ENCODE measurements at regions not wholly inside any gene's neighbourhood (a gene's known extent, or its start where the extent isn't known, plus 50 kb on each side); places are given as distances from the start of the nearest gene placed in this dataset.

GRCh38 chr20:11329271-11329670 lies 588.4 kb upstream of the BTBD3 start:
- no peak for DNase-seq

- DNase-seq, result no peak
These were observed 586.6 kb upstream of the BTBD3 start for GRCh38 chr20:11331096-11331495.

DNA sequence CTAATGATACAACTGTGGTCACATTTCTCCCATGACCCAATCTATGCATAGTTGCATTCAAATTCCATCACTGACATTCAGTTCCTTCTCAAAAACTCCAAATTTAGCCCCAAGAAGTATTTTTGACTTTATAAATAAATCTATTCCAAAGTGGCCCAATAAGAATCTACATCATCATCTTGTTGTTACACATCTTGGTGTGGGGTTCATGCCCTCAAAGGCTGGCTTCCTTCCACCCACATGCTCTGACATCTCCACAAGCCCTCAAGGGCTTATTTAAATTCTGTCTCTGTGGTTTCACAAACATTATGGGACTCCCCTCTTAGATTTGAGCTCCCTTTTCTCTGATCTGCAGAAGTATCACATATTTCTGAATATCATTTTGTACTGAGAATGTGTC lies 585.3 kb upstream of the BTBD3 start:
- DNase-seq, result no peak

DNA sequence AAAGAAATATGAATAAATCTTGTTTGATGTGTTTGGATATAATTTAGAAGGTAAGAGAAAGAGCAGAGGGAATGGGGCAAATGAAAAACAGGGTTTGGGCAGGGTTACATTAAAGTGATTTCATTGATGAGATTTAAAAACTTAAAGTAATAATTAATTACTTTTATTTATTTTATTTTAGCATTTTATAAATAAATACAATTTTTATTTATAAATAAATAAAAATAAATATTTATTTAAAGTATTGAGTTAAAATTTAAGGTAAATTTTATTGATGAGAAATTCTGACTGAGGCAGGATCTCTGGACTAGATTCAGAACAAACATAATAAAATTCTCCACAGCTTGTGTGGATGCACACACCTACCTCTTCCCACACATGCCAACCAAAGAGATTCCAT lies 584.1 kb upstream of the BTBD3 start:
- DNase-seq, result no peak

- no peak for DNase-seq
These were observed 580.1 kb upstream of the BTBD3 start for GRCh38 chr20:11337361-11338130.

DNA sequence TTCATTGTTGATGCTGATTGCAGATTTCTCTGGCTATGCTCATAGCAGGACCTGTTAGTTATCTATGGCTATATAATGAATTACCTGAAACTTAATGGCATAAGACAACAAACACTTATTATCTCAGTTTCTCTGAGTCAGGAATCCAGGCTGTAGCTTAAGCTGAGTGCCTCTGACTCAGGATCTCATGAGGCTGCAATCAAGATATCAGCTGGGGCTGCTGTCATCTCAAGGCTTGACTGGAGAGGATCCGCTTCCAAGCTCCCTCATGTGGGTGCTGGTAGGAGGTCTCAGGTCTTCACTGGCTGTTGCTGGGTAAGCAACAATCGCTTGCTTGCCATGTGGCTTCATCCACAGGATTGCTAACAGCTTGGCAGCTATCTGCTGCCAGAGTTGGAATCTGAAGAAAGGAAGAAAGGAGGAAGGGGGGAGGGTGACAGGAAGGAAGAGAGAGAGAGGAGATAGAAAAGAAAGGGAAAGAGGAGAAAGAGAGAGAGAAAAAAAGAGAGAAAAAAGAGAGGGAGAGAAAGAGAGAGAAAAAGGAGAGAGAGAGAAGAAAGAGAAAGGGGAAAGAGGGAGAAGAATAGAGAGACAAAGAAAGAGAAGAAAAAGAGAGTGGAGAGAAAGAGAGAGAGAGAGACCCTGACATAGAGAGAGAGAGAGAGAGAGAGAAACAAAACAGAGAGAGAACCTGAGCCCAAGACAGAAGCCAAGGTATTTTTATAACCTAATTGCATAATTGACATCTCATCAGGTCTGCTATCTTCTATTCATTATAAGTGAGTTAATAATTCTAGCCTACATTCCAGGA lies 579.0 kb upstream of the BTBD3 start:
- no peak for DNase-seq

- no peak for DNase-seq
These were observed 572.8 kb upstream of the BTBD3 start for GRCh38 chr20:11344939-11345338.

DNA sequence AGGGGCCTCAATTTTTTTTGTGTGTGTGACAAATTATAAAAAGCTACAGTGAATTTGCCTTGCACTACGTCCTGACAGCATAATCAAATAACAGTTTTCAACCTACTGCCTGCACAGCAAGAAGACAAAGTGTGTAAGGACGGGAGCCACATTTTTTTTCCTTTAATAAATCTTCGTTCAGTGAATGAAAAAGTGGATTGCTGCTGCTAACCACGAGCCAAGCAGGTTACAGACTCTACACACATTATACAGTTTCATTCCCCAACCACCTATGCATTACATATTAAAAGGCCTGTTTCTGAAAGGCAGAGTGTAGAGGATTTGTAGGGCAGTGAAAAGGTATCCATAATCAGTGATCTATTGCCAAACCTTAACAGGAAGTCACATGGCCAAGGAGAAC lies 570.0 kb upstream of the BTBD3 start:
- no peak for DNase-seq

- DNase-seq, result no peak
These were observed 567.3 kb upstream of the BTBD3 start for GRCh38 chr20:11350126-11351005.

DNA sequence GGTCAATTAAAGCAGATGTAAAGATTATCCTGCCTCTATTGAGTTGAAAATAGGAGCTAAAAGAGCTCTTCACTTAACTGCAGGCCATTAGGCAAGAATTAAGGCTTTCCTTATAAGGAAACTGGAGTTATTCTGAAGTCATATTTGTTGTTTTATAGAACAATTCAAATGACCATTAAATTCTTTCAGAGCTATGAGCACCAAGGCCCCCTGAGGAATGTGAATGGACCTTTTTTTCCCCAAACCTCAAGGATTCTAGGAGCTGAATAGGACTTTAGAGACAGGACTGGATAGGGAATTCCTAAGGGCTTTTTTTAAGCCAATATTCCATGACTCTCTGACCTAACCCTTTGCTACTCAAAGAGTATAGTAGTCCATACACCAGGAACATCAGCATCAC lies 565.7 kb upstream of the BTBD3 start:
- no peak for DNase-seq

GRCh38 chr20:11354846-11355245 lies 562.8 kb upstream of the BTBD3 start:
- no peak for DNase-seq

DNA sequence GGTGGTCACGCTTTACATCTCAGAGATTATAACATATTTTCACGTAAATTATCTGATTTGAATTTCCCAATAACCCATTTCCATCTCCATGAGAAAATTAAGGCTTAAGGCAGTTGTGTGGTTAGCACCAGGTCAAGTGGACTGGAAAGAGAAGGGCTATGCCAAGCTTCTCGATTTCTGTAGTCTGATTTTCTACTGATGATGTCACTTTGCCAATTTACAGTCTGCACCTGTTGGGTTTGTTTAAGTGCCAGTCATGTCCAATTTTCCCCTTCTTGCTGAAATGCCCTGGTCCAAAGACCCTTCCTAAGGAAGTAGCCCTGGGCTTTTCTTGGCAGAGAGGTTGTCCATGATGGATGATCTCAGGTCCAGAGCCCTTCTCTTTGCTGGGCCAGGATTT lies 562.3 kb upstream of the BTBD3 start:
- DNase-seq, result no peak

DNA sequence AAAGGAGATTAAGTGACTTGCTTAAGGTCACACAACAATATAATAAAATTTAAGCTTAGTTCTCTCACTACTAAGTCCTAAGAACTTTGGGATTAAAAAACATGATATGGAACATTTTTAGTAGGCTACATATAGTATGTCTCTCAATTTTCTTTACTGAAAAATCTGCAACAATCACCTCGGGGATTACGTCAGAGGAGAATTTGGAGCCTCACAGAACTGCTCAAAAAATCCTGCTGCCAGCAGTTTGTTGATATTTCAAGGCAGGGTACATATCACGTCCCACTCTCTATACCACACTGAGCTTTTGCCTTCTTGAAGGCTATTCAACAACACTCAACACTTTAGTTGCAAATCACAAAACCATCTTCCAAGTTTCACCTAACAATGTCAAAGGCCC lies 561.6 kb upstream of the BTBD3 start:
- no peak for DNase-seq

DNA sequence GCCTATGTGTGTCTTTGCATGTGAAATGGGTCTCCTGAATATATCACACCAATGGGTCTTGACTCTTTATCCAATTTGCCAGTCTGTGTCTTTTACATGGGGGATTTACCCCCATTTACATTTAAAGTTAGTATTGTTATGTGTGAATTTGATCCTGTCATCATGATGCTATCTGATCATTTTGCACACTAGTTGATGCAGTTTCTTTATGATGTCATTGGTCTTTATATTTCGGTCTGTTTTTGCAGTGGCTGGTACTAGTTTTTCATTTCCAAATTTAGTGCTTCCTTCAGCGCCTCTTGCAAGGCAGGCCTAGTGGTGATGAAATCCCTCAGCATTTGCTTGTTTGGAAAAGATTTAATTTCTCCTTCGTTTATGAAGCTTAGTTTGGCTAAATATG lies 555.2 kb upstream of the BTBD3 start:
- no peak for DNase-seq

GRCh38 chr20:11364736-11365135 lies 553.0 kb upstream of the BTBD3 start:
- no peak for DNase-seq

DNA sequence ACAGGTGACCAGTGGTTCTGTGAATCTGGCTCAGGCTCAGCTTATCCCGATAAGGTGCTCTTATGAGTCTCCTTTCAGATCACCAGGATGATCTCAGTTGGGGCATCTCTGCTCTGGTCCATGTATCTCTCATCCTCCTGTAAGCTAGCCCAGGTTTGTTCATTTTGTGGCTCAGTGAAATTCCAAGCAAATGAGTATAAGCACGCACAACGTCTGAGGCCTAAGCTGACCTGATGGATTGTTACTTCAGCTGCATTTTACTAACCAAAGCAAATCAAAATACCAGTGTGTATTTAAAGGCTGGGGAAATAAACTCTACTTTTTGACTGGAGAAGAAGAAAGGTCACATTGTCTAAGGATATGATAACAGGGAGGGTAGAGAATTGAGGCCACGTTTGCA lies 551.0 kb upstream of the BTBD3 start:
- no peak for DNase-seq

GRCh38 chr20:11368499-11368898 lies 549.2 kb upstream of the BTBD3 start:
- DNase-seq, result no peak

DNA sequence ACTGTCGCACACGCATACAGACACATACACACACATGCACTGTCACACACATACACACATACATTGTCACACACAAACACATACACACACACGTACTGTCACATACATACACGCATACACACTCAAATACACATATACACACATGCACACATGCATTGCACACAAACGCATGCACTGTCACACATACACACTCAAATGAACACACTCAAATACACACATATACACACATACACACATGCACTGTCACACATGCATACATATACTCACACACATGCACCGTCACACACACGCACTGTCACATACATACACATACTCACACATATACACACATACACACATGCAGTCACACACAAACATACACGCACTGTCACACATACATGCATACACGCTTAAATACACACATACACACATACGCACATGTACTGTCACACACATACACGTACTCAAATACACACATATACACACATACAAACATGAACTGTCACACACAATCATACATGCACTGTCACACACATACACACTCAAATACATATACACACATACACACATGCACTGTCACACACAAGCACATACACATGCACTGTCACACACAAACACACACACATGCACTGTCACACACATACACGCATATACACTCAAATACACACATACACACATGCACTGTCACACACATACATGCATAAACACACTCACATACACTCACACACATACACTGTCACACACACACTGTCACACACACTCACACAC lies 548.6 kb upstream of the BTBD3 start:
- DNase-seq, result no peak

DNA sequence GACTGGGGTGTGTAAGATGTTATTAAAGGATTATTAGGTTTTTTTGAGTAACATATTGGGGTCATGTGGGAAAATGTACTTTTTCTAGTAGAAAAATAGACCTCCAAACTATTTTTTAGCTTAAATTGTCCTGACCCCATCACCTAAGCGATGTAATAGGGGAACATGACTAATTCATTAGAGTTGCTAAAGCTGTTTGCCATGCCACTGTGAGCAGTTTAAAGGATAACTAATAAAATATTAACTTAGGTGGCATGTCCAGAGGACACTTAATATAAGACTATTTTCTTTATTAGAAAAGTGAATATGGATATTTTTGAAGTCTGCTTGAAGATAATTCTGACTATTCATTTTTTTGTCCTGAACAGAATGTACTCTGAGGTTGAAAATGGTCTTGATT lies 545.9 kb upstream of the BTBD3 start:
- DNase-seq, result no peak

DNA sequence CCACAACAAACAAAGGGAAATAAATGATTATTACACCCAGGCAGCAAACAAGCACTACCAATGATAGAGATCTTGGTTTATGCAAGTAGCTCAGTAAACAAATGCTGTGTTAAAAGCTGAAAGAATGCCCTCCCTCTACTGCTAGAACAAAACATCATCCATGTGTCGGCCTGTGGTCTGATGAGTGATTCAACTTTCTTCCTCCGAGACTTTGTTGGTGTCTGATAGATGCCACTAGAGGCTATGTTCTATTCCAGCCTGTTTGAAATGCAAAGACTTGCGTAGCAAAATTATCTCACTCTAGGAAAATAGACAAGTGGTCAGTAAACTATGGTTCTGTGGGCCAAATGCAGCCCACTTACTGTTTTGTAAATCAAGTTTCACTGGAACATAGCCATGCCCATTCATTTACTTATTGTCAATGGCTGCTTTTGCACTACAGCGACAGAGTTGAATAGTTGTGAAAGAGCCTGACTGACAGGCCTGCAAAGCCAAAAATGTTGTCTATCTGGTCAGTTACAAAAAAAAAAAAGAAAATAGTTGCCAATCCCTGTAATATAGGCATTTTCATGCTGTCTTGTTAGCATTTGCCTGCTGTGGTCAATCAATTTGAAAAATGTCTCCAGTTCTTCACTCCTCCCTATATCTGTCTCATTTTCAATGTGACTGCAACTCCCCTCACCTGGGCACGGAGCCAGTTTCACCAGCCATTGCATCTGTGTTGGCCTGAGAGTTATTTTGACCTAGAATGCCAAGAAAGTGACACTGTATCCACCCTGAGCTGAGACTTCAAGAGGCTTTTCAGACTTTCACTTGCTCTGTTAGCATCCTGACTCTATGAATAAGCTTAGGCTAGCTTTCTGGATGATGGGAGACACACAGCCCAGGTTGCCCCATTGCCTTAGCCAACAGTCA lies 544.6 kb upstream of the BTBD3 start:
- no peak for DNase-seq

DNA sequence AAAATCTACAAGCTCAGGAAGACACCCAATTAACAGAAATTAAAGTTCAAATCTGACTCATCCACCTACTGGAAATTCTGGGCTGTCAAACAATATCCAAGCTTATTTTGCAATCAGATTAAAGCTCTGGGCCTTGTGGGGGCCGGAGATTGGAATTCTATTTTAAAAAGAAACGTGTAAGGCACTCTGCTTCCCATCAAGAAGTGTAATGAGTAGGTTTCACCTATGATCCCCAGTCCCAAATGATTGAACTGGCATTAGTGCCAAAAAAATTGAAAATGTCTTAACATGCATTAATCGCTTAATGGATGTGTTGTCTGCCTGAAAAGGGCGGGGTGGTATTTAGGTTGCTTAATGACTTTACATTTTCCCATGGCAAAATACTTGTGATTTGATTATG lies 542.4 kb upstream of the BTBD3 start:
- no peak for DNase-seq

GRCh38 chr20:11375966-11376365 lies 541.7 kb upstream of the BTBD3 start:
- DNase-seq, result no peak
